ENCODE measurements at regions not wholly inside any gene's neighbourhood (a gene's known extent, or its start where the extent isn't known, plus 50 kb on each side); places are given as distances from the start of the nearest gene placed in this dataset.

GRCh38 chr3:84567796-84568195, 391.0 kb upstream of the CADM2 start:
- TF ChIP-seq POLR2A (IDR thresholded peaks at IDR 0.05; ENCODE audit: low read depth, low read length) (no peak), RFX5 (IDR thresholded peaks at IDR 0.05; ENCODE audit: low read depth, low read length) (no peak), RAD21 (IDR thresholded peaks at IDR 0.05; ENCODE audit: low read length) (no peak), MXI1 (IDR thresholded peaks at IDR 0.05; ENCODE audit: borderline replicate concordance, low read depth, low read length) (no peak), NFE2L2 (IDR thresholded peaks at IDR 0.05; ENCODE audit: low read depth, low read length) (no peak), BHLHE40 (IDR thresholded peaks at IDR 0.05; ENCODE audit: low read depth, low read length) (no peak), SMC3 (IDR thresholded peaks at IDR 0.05; ENCODE audit: low read depth, low read length) (no peak), FOS (IDR thresholded peaks at IDR 0.05; ENCODE audit: low read depth, low read length) (no peak), CEBPB (IDR thresholded peaks at IDR 0.05; ENCODE audit: low read depth, low read length) (no peak), CHD1 (IDR thresholded peaks at IDR 0.05; ENCODE audit: low read depth, low read length) (no peak), USF2 (IDR thresholded peaks at IDR 0.05; ENCODE audit: low read depth, low read length) (no peak), MAZ (IDR thresholded peaks at IDR 0.05; ENCODE audit: borderline replicate concordance, low read depth, low read length) (no peak)
- TF ChIP-seq, protein P1, sequence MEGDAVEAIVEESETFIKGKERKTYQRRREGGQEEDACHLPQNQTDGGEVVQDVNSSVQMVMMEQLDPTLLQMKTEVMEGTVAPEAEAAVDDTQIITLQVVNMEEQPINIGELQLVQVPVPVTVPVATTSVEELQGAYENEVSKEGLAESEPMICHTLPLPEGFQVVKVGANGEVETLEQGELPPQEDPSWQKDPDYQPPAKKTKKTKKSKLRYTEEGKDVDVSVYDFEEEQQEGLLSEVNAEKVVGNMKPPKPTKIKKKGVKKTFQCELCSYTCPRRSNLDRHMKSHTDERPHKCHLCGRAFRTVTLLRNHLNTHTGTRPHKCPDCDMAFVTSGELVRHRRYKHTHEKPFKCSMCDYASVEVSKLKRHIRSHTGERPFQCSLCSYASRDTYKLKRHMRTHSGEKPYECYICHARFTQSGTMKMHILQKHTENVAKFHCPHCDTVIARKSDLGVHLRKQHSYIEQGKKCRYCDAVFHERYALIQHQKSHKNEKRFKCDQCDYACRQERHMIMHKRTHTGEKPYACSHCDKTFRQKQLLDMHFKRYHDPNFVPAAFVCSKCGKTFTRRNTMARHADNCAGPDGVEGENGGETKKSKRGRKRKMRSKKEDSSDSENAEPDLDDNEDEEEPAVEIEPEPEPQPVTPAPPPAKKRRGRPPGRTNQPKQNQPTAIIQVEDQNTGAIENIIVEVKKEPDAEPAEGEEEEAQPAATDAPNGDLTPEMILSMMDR (conservative IDR thresholded peaks at IDR 0.05; ENCODE audit: low read depth, low read length) = no peak
- TF ChIP-seq, protein P2, sequence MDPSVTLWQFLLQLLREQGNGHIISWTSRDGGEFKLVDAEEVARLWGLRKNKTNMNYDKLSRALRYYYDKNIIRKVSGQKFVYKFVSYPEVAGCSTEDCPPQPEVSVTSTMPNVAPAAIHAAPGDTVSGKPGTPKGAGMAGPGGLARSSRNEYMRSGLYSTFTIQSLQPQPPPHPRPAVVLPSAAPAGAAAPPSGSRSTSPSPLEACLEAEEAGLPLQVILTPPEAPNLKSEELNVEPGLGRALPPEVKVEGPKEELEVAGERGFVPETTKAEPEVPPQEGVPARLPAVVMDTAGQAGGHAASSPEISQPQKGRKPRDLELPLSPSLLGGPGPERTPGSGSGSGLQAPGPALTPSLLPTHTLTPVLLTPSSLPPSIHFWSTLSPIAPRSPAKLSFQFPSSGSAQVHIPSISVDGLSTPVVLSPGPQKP (IDR thresholded peaks at IDR 0.05; ENCODE audit: borderline replicate concordance, low read depth, low read length) = no peak

Data from IMR-90 (cell line).